HG03139 (cell line): ENCODE measurements at regions not wholly inside any gene's neighbourhood (a gene's known extent, or its start where the extent isn't known, plus 50 kb on each side); places are given as distances from the start of the nearest gene placed in this dataset.

Experiments used
- ATAC-seq: cut with Tn5 transposase; IDR thresholded peaks from one replicate; pipeline ENCODE4 v1.9.1; 2021; ENCODE audit not compliant: unreplicated experiment

DNA sequence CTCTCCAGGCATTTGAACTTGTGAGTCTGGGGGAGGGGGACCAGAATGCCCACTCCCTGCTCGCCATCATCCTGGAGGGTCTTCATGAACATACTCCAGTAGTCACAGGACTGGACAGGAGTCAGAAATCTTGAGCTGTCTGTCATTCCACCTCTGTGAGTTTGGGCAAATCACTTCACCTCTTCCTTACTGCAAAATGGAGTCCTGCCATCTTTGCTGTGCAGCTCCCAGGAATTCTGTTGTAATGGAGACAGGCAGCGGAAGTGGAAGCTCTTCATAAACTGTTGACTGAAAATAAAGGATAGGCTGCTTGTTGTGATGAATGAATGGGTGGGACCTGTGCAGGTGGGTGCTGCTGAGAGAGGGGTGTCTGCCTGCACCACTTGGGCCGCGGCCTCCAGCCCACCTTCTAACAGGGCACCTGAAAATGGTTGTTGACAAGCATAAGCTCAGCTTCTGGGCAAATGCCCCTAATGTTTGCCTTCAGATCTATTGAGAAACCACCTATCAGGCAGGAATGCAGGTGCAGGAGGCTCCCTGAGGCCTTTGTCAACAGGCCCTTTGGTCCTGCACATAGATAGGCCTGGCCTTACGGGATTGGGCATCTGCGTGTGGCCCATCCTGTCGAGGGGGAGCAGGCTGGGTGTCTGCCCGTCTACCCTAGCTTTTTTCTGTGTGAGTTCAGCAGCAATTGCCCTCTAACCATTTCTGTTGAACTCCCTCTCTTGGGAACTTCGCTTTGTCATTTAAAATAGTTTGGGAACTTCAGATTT, 321.0 kb downstream of the RPS6KC1 start:
- ATAC-seq = no peak

DNA sequence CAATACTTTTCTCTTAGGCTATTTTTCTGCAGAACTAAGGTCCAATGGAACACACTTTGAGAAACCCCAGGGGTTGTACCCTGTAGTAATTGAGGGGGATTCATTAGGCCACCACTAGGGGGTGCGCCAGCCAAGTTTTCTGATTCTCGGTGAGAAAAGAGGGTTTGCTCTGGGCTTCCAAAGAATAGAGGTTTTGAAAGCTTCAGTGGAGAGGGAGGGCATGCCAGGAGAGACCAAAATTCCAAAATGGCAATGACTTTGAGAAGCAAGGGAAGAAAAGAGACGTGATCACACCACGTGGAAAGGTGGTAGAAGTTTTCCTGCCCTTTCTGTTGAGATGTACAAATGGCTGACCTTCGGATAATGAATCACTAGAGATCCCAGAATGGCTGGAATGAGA, 323.3 kb downstream of the RPS6KC1 start:
- ATAC-seq = peak; percentile 70

DNA sequence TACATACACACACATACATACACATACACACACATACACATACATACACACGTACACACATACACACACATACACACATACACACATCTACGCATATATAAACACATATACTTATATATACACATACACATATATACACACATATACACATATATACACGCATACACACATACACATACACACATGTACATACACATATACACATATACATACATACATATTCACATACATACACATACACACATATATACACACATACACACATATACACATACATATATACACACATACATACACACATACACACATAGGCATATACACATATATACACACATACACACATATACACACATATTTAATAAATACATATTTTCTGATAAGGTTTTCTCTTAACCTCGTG, 324.0 kb downstream of the RPS6KC1 start:
- no peak for ATAC-seq

DNA sequence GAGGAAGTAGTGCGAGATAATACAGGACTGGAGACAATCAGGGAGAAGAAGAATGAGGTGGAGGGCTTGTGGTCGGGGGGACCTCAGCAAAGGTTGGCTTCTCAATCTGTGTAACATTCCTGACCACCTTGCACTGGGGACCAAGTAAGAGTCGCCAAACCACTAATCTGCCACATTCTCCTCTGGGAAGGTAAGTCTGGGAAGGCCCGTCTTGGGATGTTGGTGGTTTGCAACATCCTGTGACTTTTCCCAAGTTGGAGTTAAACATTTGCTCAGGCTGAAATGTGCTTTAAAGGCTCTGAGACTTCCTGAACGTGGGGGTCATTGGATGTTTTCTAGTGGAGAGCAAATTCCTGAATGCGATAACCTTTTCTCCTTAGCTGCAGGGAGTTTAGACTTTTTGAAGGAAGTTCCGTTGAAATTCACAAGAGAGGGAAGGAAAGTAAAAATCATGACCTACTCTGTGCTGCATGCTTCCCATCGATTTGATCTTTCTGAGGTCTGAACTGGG, 325.9 kb downstream of the RPS6KC1 start:
- ATAC-seq = no peak

- ATAC-seq = no peak
Measured at GRCh38 chr1:213380865-213381264, 329.8 kb downstream of the RPS6KC1 start.

- no peak for ATAC-seq
Measured at GRCh38 chr1:213381572-213382084, 330.6 kb downstream of the RPS6KC1 start.

DNA sequence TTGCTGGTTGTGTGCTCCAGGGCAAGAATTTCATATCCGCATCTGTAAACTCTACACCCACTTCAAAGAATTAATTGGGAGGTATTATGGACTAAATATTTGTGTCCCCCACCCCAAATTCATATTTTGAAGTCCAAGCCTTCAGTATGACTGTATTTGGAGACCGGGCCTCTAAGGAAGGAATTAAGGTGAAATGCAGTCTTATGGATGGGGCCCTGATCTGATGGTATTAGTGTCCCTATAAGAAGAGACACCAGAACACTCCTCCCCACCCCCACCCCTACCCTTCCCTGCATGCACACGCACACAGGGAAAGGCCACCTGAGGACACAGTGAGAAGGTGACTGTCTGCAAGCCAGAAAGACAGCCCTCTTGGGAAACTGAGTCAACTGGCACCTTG, 332.4 kb downstream of the RPS6KC1 start:
- ATAC-seq = no peak

DNA sequence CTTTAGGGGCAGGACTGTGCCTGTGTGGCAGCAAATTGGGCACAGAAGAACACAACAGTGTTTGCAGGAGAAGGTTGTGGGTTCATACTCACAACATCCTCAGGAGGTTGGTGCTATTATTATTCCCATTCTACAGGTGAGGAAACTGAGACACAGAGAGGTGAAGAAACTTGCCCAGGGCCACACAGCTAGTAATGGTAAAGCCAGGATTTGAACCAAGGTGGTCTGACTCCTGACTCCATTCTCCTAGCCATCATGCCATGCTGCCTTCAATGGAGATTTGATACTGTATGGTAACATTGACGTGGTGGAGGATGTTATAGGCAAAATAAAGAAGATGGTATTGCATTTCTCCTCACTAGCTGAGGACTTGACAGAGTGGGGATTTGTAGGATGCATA, 334.2 kb downstream of the RPS6KC1 start:
- ATAC-seq = no peak

DNA sequence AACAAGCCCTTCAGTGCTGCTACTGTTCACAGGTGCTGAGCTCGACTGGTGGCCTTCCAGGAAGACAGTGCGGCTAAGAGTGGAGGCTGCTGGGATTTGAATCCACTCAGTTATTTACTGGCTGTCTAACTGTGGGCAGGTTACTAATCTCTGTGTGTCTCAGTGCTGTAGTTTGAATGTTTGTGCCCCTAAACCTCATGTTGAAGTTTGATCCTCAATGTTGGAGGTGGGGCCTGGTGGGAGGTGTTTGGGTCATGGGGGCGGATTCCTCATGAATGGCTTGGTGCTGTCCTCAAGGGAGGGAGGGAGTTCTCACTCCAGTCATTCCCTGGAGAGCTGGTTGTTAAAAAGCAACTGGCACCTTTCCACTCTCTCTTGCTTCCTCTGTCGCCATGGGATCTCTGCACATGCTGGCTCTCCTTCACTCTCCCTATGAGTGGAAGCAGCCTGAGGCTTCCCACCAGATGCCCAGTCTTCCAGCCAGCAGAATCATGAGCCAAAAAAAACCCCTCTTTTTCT, 334.8 kb downstream of the RPS6KC1 start:
- ATAC-seq = no peak

DNA sequence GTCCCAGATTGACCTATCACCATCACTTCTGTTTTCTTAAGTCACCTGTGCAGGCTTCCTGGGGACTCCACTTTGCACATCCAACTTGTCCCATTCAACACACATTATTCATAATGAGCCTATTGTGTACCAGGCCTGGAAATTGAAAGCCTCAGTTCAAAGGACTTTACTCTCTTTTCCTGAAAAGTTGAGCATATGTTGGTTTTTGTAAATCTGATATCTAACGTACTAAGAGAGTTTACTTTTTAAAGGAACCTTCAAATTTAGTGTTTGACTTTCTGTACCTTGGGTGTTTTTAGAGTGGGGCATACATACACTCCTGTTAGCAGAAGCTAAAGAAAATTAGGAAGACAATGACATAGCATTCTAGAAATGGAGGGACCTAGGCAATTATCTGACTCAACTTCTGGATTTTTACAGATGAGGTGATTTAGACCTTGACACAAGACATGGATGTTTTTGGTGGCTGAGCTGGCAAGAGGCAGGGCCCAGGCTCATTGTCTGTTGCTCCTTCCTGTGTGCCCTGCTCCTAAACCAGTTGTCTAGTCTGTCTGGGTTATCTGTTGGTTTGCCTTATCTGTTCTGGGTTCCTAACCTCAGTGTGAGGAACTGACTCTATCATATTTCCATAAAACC, 336.5 kb downstream of the RPS6KC1 start:
- ATAC-seq = no peak

- no peak for ATAC-seq
Measured at GRCh38 chr1:213388199-213388598, 337.2 kb downstream of the RPS6KC1 start.

DNA sequence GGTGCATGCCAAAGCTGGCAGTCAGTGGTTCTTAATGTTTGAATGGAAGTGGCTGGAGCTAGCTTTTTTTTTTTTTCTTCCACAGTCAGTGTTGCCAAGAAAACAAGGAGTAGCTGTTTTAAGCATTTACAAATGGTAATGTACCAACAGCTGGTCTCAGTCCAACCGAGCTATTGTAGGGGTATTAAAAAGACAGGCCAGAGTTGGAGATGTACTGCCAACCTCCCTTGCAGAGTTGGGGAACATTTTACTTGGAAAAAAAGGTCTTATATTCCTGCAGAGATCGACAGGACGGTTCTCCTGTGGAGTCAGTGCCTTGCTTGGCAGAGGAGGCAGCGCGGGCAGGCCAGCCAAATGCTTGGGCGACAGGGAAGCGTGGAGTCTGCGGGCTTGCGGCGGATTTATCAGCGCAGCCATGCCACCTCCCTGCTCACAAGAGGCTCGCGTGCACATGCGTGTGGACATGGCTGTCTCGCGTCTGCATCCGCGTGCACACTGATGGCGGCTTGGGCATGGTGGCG, 338.1 kb downstream of the RPS6KC1 start:
- ATAC-seq = no peak

GRCh38 chr1:213391445-213391844, 340.4 kb downstream of the RPS6KC1 start:
- no peak for ATAC-seq

DNA sequence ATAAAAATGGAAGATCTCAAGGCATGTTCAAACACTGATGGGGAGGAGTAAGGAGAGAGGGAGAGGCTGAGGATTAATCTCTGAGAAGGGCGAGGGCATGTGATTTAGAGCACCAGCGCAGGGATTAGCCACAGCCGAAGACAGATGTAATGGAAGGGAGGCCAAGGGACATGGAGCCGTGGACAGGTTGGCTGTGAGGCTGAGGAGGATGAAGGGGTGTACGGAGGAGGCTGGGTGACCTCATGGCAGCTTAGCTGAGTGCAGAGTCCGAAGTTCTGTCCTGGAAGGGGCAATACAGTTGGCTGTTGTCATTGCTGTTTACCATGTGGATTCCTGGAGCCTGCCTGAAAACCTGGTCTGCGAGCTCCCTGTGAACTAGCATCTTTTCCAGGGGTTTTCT, 342.8 kb downstream of the RPS6KC1 start:
- no peak for ATAC-seq

DNA sequence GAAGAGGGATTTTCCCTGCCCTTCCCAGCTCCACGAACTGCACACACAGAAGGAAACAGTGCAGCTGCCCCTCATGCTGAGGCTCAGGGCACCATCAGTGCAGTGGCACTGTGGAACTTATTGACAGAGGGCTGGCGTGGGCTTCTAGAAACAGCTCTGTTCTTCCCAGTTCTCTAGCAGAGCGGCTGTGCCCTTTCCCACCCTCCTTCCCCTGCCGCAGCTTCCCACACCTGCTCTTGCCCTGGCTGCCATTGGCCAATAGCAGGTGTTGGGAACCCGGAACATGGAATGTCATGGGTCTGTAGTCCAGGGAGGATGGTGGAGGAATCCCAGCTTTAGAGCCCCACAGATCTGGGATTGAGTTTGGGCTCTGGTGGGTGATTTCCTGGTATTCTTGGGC, 343.8 kb downstream of the RPS6KC1 start:
- no peak for ATAC-seq

DNA sequence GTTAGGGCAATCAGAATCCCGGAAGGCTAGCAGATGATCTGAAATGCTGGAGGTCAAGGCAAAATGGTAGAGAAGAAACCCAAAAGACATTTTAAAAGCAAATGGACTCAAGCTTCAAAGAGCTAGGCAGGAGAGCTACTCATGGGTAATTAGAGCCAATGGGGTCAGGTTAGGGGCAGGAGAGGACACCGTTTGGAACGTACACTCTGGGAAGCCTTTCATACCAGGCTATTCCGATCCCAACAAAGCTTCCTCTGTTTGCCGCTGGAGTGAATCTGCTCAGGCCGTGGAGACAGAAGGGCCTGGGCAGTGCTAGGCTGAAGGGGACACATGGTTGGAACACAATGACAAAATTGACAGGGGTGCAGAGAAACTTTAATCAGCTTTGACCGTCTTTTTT, 346.6 kb downstream of the RPS6KC1 start:
- no peak for ATAC-seq

- ATAC-seq = no peak
Measured at GRCh38 chr1:213399695-213400094, 348.7 kb downstream of the RPS6KC1 start.

DNA sequence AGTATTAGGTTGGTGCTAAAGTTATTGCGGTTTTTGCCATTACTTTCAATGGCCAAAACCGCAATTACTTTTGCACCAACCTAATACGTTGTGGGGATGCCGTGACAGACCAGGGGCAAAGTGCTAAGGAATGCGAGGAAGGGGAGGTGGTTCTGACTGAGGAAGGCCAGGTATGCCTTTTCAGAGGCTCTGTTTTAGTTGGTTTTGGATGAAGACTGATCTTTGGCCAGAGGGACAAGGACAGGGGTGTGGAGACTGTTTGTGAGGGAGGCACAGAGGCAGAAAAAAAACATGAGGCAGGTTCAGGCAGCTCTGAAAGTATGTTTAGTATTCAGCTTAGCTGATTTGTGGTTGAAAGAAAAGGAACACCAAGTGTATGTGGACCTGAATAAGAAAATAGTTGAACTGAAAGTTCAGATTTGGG, 358.2 kb downstream of the RPS6KC1 start:
- no peak for ATAC-seq

GRCh38 chr1:213409971-213410370, 358.9 kb downstream of the RPS6KC1 start:
- no peak for ATAC-seq

- ATAC-seq = no peak
Measured at GRCh38 chr1:213414346-213414745, 363.3 kb downstream of the RPS6KC1 start.

DNA sequence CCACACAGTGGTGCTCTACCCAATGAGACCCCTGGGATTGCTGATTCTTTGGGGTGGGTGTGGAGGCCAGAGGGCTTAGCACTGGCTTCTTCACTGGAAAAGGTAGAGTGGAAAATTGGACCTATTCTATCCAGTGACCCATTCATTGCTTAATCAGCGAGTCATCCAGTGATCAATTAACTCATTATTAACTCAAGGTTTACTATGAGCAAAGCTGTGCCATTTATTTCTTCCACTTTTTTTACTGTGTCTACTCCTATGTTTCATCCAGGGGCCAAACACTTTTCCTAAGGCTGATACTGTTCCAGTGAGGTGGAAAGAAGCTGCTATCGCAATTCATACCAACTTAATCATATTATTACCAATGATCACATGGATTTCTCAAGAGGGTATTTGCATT, 363.9 kb downstream of the RPS6KC1 start:
- no peak for ATAC-seq
